SK-N-SH treated with all-trans-retinoic acid at 6 μM for 48 hours (cell line): ENCODE measurements at regions not wholly inside any gene's neighbourhood (a gene's known extent, or its start where the extent isn't known, plus 50 kb on each side); places are given as distances from the start of the nearest gene placed in this dataset.

Source experiments
- ATAC-seq: fragments of 200-7000 bp; cut with Tn5 transposase; 3 replicates; pipeline ENCODE4 v1.9.1; 2020; ENCODE audit warnings: mild to moderate bottlenecking, moderate library complexity
- ARNTL ChIP-seq: fragments of 450-650 bp; formaldehyde crosslinking; IDR thresholded peaks from 2 replicates; pipeline ENCODE4 v1.5.0; 2020; ENCODE audit warnings: low read depth, mild to moderate bottlenecking, moderate library complexity, borderline replicate concordance
- BACH2 ChIP-seq: fragments of 250-450 bp; sonication (Bioruptor Pico); IDR thresholded peaks from 2 replicates; pipeline ENCODE4 v1.9.0; 2021; ENCODE audit warnings: mild to moderate bottlenecking, borderline replicate concordance
- CSDC2 ChIP-seq: fragments of 250-450 bp; sonication (Bioruptor Pico); IDR thresholded peaks from 2 replicates; pipeline ENCODE4 v1.5.0; 2020; ENCODE audit warnings: mild to moderate bottlenecking, moderate library complexity
- ESRRG ChIP-seq: fragments of 250-450 bp; sonication (Bioruptor Pico); IDR thresholded peaks from 2 replicates; pipeline ENCODE4 v1.6.1; 2021; ENCODE audit warnings: mild to moderate bottlenecking
- GLIS3 ChIP-seq: fragments of 250-450 bp; sonication (Bioruptor Pico); IDR thresholded peaks from 2 replicates; pipeline ENCODE4 v1.5.0; 2020; ENCODE audit warnings: mild to moderate bottlenecking, moderate library complexity
- ISL1 ChIP-seq: fragments of 250-450 bp; sonication (Bioruptor Pico); IDR thresholded peaks from 2 replicates; pipeline ENCODE4 v2.1.2; 2022; ENCODE audit warnings: mild to moderate bottlenecking, moderate library complexity
- OSR1 ChIP-seq: fragments of 250-450 bp; sonication (Bioruptor Pico); IDR thresholded peaks from 2 replicates; pipeline ENCODE4 v1.8.0; 2022; ENCODE audit warnings: moderate library complexity, mild to moderate bottlenecking, inconsistent platforms
- PPARA ChIP-seq: fragments of 250-450 bp; sonication (Bioruptor Pico); IDR thresholded peaks from 2 replicates; pipeline ENCODE4 v1.5.0; 2020; ENCODE audit warnings: mild to moderate bottlenecking, borderline replicate concordance
- RARB ChIP-seq: fragments of 250-450 bp; sonication (Bioruptor Pico); IDR thresholded peaks from 2 replicates; pipeline ENCODE4 v1.8.0; 2021; ENCODE audit warnings: mild to moderate bottlenecking, moderate library complexity
- SNAI2 ChIP-seq: fragments of 250-450 bp; sonication (Bioruptor Pico); IDR thresholded peaks from 2 replicates; pipeline ENCODE4 v1.5.0; 2020; ENCODE audit warnings: mild to moderate bottlenecking, moderate library complexity
- ZC3H10 ChIP-seq: fragments of 250-450 bp; sonication (Bioruptor Pico); IDR thresholded peaks from 2 replicates; pipeline ENCODE4 v1.5.1; 2021; ENCODE audit warnings: mild to moderate bottlenecking, moderate library complexity
- ZFP3 ChIP-seq: fragments of 250-450 bp; sonication (Bioruptor Pico); IDR thresholded peaks from 2 replicates; pipeline ENCODE4 v1.5.0; 2020; ENCODE audit warnings: mild to moderate bottlenecking, moderate library complexity
- ZFP30 ChIP-seq: fragments of 450-650 bp; formaldehyde crosslinking; IDR thresholded peaks from 2 replicates; pipeline ENCODE4 v1.5.0; 2022; ENCODE audit warnings: mild to moderate bottlenecking, moderate library complexity
- ZNF565 ChIP-seq: fragments of 450-650 bp; formaldehyde crosslinking; conservative IDR thresholded peaks from 2 replicates; pipeline ENCODE4 v1.5.0; 2020; ENCODE audit warnings: low read depth, mild to moderate bottlenecking, moderate library complexity
- ZNF70 ChIP-seq: fragments of 450-650 bp; formaldehyde crosslinking; IDR thresholded peaks from 2 replicates; pipeline ENCODE4 v1.5.0; 2020; ENCODE audit warnings: mild to moderate bottlenecking, moderate library complexity
- TF ChIP-seq, protein P1 (sequence below): fragments of 250-450 bp; sonication (Bioruptor Pico); IDR thresholded peaks from 2 replicates; pipeline ENCODE4 v1.5.0; 2020; ENCODE audit warnings: mild to moderate bottlenecking, moderate library complexity
- TF ChIP-seq, protein P2 (sequence below): fragments of 250-450 bp; sonication (Bioruptor Pico); IDR thresholded peaks from 2 replicates; pipeline ENCODE4 v1.5.1; 2020; ENCODE audit warnings: low read depth, mild to moderate bottlenecking, moderate library complexity
- TF ChIP-seq, protein P3 (sequence below): fragments of 250-450 bp; sonication (Bioruptor Pico); IDR thresholded peaks from 2 replicates; pipeline ENCODE4 v1.8.0; 2020; ENCODE audit warnings: mild to moderate bottlenecking, moderate library complexity, borderline replicate concordance
- TF ChIP-seq, protein P4 (sequence below): fragments of 250-450 bp; sonication (Bioruptor Pico); IDR thresholded peaks from 2 replicates; pipeline ENCODE4 v1.8.0; 2021; ENCODE audit warnings: low read depth, mild to moderate bottlenecking, moderate library complexity, borderline replicate concordance
- TF ChIP-seq, protein P5 (sequence below): fragments of 250-450 bp; sonication (Bioruptor Pico); IDR thresholded peaks from 2 replicates; pipeline ENCODE4 v1.5.1; 2021; ENCODE audit warnings: mild to moderate bottlenecking, moderate library complexity

DNA sequence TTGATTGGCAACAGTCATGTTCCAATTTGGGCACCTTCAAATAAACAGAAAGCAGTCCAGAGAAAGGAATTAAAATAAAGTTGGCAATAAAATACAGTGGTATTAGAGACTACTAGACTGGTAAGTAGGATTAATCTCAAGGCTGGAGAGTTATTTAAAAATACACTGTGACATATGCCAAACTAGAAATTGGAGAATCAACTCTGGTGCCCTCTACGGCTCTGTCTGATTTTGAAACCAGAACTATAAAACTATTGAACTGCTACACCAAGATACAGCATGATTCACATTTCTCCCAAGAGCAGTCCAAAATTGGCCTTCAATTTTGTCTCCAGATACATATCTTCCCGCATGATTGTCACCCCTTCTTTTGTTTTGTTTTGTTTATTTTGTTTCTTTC lies 78.7 kb upstream of the FAM47B start:
- no peak for ATAC-seq
- TF ChIP-seq, protein P1, sequence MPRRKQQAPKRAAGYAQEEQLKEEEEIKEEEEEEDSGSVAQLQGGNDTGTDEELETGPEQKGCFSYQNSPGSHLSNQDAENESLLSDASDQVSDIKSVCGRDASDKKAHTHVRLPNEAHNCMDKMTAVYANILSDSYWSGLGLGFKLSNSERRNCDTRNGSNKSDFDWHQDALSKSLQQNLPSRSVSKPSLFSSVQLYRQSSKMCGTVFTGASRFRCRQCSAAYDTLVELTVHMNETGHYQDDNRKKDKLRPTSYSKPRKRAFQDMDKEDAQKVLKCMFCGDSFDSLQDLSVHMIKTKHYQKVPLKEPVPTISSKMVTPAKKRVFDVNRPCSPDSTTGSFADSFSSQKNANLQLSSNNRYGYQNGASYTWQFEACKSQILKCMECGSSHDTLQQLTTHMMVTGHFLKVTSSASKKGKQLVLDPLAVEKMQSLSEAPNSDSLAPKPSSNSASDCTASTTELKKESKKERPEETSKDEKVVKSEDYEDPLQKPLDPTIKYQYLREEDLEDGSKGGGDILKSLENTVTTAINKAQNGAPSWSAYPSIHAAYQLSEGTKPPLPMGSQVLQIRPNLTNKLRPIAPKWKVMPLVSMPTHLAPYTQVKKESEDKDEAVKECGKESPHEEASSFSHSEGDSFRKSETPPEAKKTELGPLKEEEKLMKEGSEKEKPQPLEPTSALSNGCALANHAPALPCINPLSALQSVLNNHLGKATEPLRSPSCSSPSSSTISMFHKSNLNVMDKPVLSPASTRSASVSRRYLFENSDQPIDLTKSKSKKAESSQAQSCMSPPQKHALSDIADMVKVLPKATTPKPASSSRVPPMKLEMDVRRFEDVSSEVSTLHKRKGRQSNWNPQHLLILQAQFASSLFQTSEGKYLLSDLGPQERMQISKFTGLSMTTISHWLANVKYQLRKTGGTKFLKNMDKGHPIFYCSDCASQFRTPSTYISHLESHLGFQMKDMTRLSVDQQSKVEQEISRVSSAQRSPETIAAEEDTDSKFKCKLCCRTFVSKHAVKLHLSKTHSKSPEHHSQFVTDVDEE (CRISPR knock-in tag): no peak
- TF ChIP-seq ZC3H10 (CRISPR knock-in tag) (no peak), ZNF70 (CRISPR knock-in tag) (no peak), ARNTL (CRISPR knock-in tag) (no peak), PPARA (CRISPR knock-in tag) (no peak), OSR1 (no peak), ZFP3 (CRISPR knock-in tag) (no peak), ZNF565 (CRISPR knock-in tag) (no peak), ESRRG (CRISPR knock-in tag) (no peak), ISL1 (CRISPR knock-in tag) (no peak), ZFP30 (CRISPR knock-in tag) (no peak), GLIS3 (CRISPR knock-in tag) (no peak)
- TF ChIP-seq, protein P2, sequence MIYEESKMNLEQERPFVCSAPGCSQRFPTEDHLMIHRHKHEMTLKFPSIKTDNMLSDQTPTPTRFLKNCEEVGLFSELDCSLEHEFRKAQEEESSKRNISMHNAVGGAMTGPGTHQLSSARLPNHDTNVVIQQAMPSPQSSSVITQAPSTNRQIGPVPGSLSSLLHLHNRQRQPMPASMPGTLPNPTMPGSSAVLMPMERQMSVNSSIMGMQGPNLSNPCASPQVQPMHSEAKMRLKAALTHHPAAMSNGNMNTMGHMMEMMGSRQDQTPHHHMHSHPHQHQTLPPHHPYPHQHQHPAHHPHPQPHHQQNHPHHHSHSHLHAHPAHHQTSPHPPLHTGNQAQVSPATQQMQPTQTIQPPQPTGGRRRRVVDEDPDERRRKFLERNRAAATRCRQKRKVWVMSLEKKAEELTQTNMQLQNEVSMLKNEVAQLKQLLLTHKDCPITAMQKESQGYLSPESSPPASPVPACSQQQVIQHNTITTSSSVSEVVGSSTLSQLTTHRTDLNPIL (CRISPR knock-in tag): no peak
- TF ChIP-seq, protein P3, sequence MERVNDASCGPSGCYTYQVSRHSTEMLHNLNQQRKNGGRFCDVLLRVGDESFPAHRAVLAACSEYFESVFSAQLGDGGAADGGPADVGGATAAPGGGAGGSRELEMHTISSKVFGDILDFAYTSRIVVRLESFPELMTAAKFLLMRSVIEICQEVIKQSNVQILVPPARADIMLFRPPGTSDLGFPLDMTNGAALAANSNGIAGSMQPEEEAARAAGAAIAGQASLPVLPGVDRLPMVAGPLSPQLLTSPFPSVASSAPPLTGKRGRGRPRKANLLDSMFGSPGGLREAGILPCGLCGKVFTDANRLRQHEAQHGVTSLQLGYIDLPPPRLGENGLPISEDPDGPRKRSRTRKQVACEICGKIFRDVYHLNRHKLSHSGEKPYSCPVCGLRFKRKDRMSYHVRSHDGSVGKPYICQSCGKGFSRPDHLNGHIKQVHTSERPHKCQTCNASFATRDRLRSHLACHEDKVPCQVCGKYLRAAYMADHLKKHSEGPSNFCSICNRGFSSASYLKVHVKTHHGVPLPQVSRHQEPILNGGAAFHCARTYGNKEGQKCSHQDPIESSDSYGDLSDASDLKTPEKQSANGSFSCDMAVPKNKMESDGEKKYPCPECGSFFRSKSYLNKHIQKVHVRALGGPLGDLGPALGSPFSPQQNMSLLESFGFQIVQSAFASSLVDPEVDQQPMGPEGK: no peak
- TF ChIP-seq, protein P4, sequence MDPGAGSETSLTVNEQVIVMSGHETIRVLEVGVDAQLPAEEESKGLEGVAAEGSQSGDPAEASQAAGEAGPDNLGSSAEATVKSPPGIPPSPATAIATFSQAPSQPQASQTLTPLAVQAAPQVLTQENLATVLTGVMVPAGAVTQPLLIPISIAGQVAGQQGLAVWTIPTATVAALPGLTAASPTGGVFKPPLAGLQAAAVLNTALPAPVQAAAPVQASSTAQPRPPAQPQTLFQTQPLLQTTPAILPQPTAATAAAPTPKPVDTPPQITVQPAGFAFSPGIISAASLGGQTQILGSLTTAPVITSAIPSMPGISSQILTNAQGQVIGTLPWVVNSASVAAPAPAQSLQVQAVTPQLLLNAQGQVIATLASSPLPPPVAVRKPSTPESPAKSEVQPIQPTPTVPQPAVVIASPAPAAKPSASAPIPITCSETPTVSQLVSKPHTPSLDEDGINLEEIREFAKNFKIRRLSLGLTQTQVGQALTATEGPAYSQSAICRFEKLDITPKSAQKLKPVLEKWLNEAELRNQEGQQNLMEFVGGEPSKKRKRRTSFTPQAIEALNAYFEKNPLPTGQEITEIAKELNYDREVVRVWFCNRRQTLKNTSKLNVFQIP (CRISPR knock-in tag): no peak
- TF ChIP-seq, all 23 proteins: peak for 0

DNA sequence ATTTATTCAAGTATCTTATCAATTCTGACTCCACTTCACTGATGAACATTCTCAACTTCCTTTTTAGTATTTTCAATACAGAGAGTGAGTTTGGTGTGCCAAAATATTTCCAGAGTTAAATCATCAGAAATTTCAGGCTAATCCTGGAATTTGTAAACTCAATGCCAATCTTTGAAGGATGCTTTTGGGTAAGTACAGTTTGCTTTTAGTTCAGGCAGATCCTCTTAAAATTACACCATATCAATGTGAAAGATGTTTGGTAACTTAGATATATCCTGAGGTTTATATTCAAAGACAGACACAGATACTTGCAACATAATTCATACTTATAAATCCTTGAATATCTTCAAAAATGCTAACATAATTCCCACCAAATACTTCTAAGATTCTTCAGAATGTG lies 76.0 kb upstream of the FAM47B start:
- ATAC-seq: no peak
- TF ChIP-seq, protein P2 (CRISPR knock-in tag): no peak
- TF ChIP-seq OSR1: no peak
- no peak for TF ChIP-seq SNAI2
- TF ChIP-seq, protein P4 (CRISPR knock-in tag): no peak
- TF ChIP-seq BACH2 (CRISPR knock-in tag): no peak
- TF ChIP-seq, protein P5, sequence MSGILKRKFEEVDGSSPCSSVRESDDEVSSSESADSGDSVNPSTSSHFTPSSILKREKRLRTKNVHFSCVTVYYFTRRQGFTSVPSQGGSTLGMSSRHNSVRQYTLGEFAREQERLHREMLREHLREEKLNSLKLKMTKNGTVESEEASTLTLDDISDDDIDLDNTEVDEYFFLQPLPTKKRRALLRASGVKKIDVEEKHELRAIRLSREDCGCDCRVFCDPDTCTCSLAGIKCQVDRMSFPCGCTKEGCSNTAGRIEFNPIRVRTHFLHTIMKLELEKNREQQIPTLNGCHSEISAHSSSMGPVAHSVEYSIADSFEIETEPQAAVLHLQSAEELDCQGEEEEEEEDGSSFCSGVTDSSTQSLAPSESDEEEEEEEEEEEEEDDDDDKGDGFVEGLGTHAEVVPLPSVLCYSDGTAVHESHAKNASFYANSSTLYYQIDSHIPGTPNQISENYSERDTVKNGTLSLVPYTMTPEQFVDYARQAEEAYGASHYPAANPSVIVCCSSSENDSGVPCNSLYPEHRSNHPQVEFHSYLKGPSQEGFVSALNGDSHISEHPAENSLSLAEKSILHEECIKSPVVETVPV: no peak
- no peak for TF ChIP-seq ISL1 (CRISPR knock-in tag)

DNA sequence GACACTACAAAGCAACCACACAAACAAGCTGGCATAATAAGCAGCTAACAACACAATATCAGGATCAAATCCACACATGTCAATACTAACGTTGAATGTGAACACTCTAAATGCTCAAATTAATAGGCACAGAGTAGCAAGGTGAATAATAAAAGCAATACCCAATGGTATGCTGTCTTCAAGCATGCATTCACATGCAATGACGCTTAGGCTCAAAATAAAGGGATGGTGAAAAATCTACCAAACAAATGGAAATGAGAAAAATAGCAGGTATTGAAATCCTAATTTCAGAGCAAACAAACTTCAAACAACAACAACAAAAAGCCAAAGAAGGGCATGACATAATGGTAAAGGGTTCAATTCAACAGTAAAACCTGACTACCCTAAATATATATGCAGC lies 74.0 kb upstream of the FAM47B start:
- no peak for ATAC-seq
- TF ChIP-seq SNAI2 (no peak), RARB (CRISPR knock-in tag) (no peak), ISL1 (CRISPR knock-in tag) (no peak), ZNF70 (CRISPR knock-in tag) (no peak), ZFP30 (CRISPR knock-in tag) (no peak), CSDC2 (no peak), GLIS3 (CRISPR knock-in tag) (no peak), OSR1 (no peak), ESRRG (CRISPR knock-in tag) (no peak), ZC3H10 (CRISPR knock-in tag) (no peak)
- TF ChIP-seq, protein P2 (CRISPR knock-in tag): no peak
- TF ChIP-seq, protein P4 (CRISPR knock-in tag): no peak
